ENCODE measurements at regions not wholly inside any gene's neighbourhood (a gene's known extent, or its start where the extent isn't known, plus 50 kb on each side); places are given as distances from the start of the nearest gene placed in this dataset.
A peak's percentile ranks its signal among the peaks of the same experiment; 100 is the strongest.

- no peak for FAIRE-seq
Measured at GRCh38 chr2:111656894-111657293, 227.1 kb downstream of the ANAPC1 start.

More at GRCh38 chr2:111656894-111657293, 227.1 kb downstream of the ANAPC1 start:
- Histone ChIP-seq H3K79me1 (ENCODE audit: low read depth, low read length) (no peaks in the 10 kb centered on the region), H3K9ac (replicated peaks in 1 of 4; ENCODE audit: extremely low read depth in 1 of 4, low read depth in 3 of 4, low read length in 3 of 4) (no peak overlapping the region), H3K36me3 (ENCODE audit: control insufficient read depth in 2 of 4, insufficient read depth in 4 of 4, low read length in 3 of 4) (no peaks in the 10 kb centered on the region), H3K27me3 (replicated peaks in 1 of 4; ENCODE audit: control insufficient read depth in 3 of 4, extremely low read depth in 1 of 4, insufficient read depth in 3 of 4, low read length in 3 of 4) (peaks cover 0 to 2% (median 0%) of the 10 kb centered on the region in 4 experiments; a peak in 1 of 7 replicates), H3K18ac (ENCODE audit: extremely low read depth, low read length) (no peak overlapping the region), H3K56ac (replicated peaks; ENCODE audit: insufficient read length, low read depth, low read length) (no peak overlapping the region), H2BK20ac (ENCODE audit: low read length) (no peak overlapping the region), H2BK5ac (ENCODE audit: low read depth, low read length) (0 out of 2 replicates have a peak overlapping the region, but pooled peaks have one; percentile 20), H4K8ac (ENCODE audit: extremely low read depth, insufficient read depth, low read length) (no peak overlapping the region), H2BK15ac (ENCODE audit: low read length) (0 out of 2 replicates have a peak overlapping the region, but pooled peaks have one; percentile 20), H3K4ac (replicated peaks; ENCODE audit: insufficient read length, low read depth, low read length) (no peak overlapping the region), H4K91ac (replicated peaks; ENCODE audit: insufficient read length, low read length) (no peak overlapping the region), H2AK5ac (ENCODE audit: low read depth, low read length) (no peak overlapping the region), H3K27ac (ENCODE audit: low read depth, low read length) (no peak overlapping the region), H2BK12ac (ENCODE audit: low read depth, low read length) (peak overlapping the region; percentile 80; the same call in 1 of the 2 replicates), H2BK120ac (replicated peaks; ENCODE audit: low read depth, low read length) (no peak overlapping the region), H3K4me3 (ENCODE audit: extremely low read depth in 1 of 4, insufficient read depth in 2 of 4, low read depth in 3 of 4, low read length in 4 of 4) (no peak overlapping the region), H3K23me2 (ENCODE audit: low read depth, low read length) (no peaks in the 10 kb centered on the region), H3K14ac (ENCODE audit: insufficient read length) (no peak overlapping the region), H3K79me2 (ENCODE audit: control insufficient read depth in 1 of 2, insufficient read depth in 2 of 2, low read length in 2 of 2) (no peaks in the 10 kb centered on the region), H2AFZ (ENCODE audit: low read length) (no peak overlapping the region), H4K5ac (ENCODE audit: insufficient read length, low read depth, low read length) (no peak overlapping the region), H3K23ac (ENCODE audit: insufficient read length) (no peak overlapping the region), H3K4me2 (ENCODE audit: insufficient read depth in 1 of 2, low read depth in 2 of 2, low read length in 2 of 2) (no peak overlapping the region), H3K4me1 (replicated peaks in 1 of 4; ENCODE audit: control insufficient read depth in 3 of 4, insufficient read depth in 4 of 4, low read length in 3 of 4) (peaks cover 0 to 11% (median 5%) of the 10 kb centered on the region in 4 experiments; a peak in 4 of 7 replicates), H4K20me1 (replicated peaks in 1 of 2; ENCODE audit: control insufficient read depth in 1 of 2, insufficient read depth in 2 of 2, low read length in 2 of 2) (no peaks in the 10 kb centered on the region), H3K9me3 (ENCODE audit: insufficient read depth in 2 of 2, low read depth in 1 of 2, low read length in 1 of 2) (no peaks in the 10 kb centered on the region; a peak in 1 of 4 replicates)
- no peak for DNase-seq (ENCODE audit: low read depth in 1 of 2, low spot score in 2 of 2)
- ChIA-PET CTCF (ENCODE audit: partially characterized antibody) (interaction anchor here (1.6 kb wide), 1 partner anchor 44 kb away, joined by 4 read pairs; no protein-coding TSS in a partner anchor), POLR2A (ENCODE audit: partially characterized antibody) (no interaction called here)
- TF ChIP-seq BACH1 (IDR thresholded peaks at IDR 0.05; ENCODE audit: low read length) (no peak), HDAC2 (IDR thresholded peaks at IDR 0.05; ENCODE audit: borderline replicate concordance in 1 of 2, low read depth in 2 of 2, low read length in 2 of 2) (no peak), CREB1 (IDR thresholded peaks at IDR 0.05) (no peak)
- TF ChIP-seq, protein P1, sequence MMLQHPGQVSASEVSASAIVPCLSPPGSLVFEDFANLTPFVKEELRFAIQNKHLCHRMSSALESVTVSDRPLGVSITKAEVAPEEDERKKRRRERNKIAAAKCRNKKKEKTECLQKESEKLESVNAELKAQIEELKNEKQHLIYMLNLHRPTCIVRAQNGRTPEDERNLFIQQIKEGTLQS (IDR thresholded peaks at IDR 0.05; ENCODE audit: insufficient read depth, low read depth, low read length), result no peak
- TF ChIP-seq, protein P2, sequence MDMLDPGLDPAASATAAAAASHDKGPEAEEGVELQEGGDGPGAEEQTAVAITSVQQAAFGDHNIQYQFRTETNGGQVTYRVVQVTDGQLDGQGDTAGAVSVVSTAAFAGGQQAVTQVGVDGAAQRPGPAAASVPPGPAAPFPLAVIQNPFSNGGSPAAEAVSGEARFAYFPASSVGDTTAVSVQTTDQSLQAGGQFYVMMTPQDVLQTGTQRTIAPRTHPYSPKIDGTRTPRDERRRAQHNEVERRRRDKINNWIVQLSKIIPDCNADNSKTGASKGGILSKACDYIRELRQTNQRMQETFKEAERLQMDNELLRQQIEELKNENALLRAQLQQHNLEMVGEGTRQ (IDR thresholded peaks at IDR 0.05; ENCODE audit: low read length), result no peak
- WGBS, 2 experiments (ENCODE audit: extremely low coverage in 1 of 2, insufficient coverage in 1 of 2, insufficient read length in 1 of 2, insufficient replicate concordance in 2 of 2, low coverage in 1 of 2, low lambda C conversion rate in 2 of 2, missing lambda C conversion rate in 1 of 2), result 91% methylated on average over 11 of the region's 11 CpGs; no CpG with 5 or more reads in 1 of the 2 experiments

Measured in H1 (cell line).